A673 (cell line): ENCODE measurements at regions not wholly inside any gene's neighbourhood (a gene's known extent, or its start where the extent isn't known, plus 50 kb on each side); places are given as distances from the start of the nearest gene placed in this dataset.

Experiments used
- EZH2 ChIP-seq: fragments of 200-600 bp; sonication (generic); IDR thresholded peaks from 2 replicates; pipeline ENCODE4 v1.6.1; 2017; ENCODE audit warnings: borderline replicate concordance, low read depth, mild to moderate bottlenecking, mixed read lengths, antibody characterized with exemption, low read length; ENCODE audit not compliant: poor library complexity, severe bottlenecking
- TF ChIP-seq, protein P1 (sequence below): fragments of 300-800, 200-600 bp; sonication (generic); conservative IDR thresholded peaks from 2 replicates; pipeline ENCODE4 v1.5.1; 2017; ENCODE audit warnings: low read depth, mild to moderate bottlenecking, antibody characterized with exemption, low read length, moderate library complexity, mixed read lengths

DNA sequence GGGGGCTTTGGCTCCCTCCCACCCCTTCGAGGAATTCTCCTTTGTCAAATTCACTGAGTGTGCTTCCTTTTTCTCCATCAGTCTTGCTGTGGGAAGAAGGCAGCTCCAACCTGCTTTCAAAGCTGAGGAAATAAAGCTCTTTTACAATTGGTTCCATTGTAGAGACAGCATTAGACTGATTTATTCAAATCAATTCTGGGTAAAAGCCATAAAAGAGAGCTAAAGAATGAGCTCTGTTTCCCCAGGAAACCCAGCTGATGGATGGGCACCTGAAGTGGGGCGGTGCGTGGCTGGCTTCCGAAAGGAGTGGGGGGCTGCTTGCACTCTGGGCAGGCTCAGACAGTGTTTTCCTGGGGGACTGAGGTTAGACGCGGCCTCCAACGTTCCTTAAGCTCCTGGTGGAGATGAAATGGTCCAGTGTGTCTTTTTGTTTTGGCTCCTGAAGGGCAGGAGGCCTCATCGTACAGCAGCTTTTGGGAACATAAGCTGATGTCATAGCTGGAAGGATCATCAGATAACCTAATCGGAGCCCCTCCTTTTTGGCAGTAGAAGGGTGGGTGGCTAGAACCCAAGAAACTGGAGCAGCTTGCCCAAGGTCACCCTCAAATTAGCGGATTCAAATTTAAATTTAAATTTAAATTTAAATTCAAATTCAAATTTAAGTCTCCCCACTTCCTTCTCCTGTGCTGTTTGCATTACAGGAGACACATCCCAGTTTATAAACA lies 128.5 kb upstream of the EEF2KMT start:
- TF ChIP-seq, protein P1, sequence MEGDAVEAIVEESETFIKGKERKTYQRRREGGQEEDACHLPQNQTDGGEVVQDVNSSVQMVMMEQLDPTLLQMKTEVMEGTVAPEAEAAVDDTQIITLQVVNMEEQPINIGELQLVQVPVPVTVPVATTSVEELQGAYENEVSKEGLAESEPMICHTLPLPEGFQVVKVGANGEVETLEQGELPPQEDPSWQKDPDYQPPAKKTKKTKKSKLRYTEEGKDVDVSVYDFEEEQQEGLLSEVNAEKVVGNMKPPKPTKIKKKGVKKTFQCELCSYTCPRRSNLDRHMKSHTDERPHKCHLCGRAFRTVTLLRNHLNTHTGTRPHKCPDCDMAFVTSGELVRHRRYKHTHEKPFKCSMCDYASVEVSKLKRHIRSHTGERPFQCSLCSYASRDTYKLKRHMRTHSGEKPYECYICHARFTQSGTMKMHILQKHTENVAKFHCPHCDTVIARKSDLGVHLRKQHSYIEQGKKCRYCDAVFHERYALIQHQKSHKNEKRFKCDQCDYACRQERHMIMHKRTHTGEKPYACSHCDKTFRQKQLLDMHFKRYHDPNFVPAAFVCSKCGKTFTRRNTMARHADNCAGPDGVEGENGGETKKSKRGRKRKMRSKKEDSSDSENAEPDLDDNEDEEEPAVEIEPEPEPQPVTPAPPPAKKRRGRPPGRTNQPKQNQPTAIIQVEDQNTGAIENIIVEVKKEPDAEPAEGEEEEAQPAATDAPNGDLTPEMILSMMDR, result no peak
- TF ChIP-seq EZH2, result no peak
